ENCODE measurements at regions not wholly inside any gene's neighbourhood (a gene's known extent, or its start where the extent isn't known, plus 50 kb on each side); places are given as distances from the start of the nearest gene placed in this dataset.

DNA sequence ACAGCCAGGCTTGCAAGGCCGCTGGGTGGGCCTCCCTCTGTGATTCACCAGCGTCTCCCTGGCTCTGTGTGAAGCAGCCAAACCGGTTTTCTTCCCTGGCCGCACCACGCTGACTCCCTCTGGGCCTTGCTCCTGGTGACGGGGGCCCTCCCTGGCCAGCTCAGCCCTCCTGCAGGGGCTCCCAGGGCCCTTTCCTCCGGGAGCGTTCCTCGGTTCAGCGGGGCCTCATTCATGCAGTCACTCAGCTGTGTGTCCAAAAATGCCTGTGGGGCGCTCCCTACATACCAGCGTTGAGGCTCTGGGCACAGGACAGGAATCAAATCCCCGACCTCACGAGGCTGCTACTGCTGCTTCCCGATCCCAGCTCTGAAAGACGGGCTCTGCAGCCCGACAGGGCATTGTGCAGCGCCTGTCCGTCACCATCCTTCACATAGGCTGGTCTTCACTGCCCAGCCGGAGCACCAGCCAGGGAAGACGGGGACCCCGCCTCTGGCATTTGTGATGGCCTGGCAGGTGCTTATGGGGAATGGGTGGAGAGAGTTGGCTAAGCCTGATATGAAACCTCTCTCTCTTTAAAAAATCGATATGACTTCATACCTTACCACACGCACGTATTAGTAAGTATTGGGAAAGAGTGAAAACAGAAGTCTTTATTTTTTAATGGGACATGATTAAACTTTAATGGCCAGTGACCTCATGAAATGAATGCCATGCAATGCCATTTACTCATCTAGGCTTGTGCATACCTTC is 110.0 kb upstream of the SHH start:
- CTCF ChIA-PET: interaction anchor here (0.6 kb wide), 2 partner anchors 60 to 617 kb away, joined by 3 read pairs; no protein-coding TSS in a partner anchor
- TF ChIP-seq, protein P1, sequence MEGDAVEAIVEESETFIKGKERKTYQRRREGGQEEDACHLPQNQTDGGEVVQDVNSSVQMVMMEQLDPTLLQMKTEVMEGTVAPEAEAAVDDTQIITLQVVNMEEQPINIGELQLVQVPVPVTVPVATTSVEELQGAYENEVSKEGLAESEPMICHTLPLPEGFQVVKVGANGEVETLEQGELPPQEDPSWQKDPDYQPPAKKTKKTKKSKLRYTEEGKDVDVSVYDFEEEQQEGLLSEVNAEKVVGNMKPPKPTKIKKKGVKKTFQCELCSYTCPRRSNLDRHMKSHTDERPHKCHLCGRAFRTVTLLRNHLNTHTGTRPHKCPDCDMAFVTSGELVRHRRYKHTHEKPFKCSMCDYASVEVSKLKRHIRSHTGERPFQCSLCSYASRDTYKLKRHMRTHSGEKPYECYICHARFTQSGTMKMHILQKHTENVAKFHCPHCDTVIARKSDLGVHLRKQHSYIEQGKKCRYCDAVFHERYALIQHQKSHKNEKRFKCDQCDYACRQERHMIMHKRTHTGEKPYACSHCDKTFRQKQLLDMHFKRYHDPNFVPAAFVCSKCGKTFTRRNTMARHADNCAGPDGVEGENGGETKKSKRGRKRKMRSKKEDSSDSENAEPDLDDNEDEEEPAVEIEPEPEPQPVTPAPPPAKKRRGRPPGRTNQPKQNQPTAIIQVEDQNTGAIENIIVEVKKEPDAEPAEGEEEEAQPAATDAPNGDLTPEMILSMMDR (conservative IDR thresholded peaks at IDR 0.05; ENCODE audit: low read depth): no peak
- DNase-seq (ENCODE audit: low spot score): peak; percentile 68

GRCh38 chr7:155921804-155922066 is 109.5 kb upstream of the SHH start:
- TF ChIP-seq, protein P1 (conservative IDR thresholded peaks at IDR 0.05; ENCODE audit: low read depth): no peak
- H3K27ac ChIP-seq: no peak overlapping the region
- CTCF ChIA-PET: interaction anchor here (0.6 to 0.7 kb wide), 3 partner anchors 59 to 617 kb away, joined by 3 read pairs; no protein-coding TSS in a partner anchor
- no peak for DNase-seq (ENCODE audit: low spot score)
- POLR2A ChIA-PET (ENCODE audit: low non-redundant PET): no interaction called here

More for the DNA sequence above, 110.0 kb upstream of the SHH start:
- no peak overlapping the region for H3K27ac ChIP-seq
- POLR2A ChIA-PET (ENCODE audit: low non-redundant PET): no interaction called here

GRCh38 chr7:155921086-155921803 is 109.0 kb upstream of the SHH start:
- H3K27ac ChIP-seq: no peak overlapping the region
- TF ChIP-seq, protein P1 (conservative IDR thresholded peaks at IDR 0.05; ENCODE audit: low read depth): no peak
- DNase-seq (ENCODE audit: low spot score): no peak
- CTCF ChIA-PET: interaction anchor here (0.6 to 0.7 kb wide), 3 partner anchors 59 to 618 kb away, joined by 3 read pairs; no protein-coding TSS in a partner anchor
- POLR2A ChIA-PET (ENCODE audit: low non-redundant PET): no interaction called here

GRCh38 chr7:155920068-155920461 is 107.8 kb upstream of the SHH start:
- TF ChIP-seq, protein P1 (conservative IDR thresholded peaks at IDR 0.05; ENCODE audit: low read depth): no peak
- CTCF ChIA-PET: interaction anchor here (0.7 kb wide), 1 partner anchor 652 kb away, joined by 4 read pairs; no protein-coding TSS in a partner anchor
- POLR2A ChIA-PET (ENCODE audit: low non-redundant PET): no interaction called here
- no peak overlapping the region for H3K27ac ChIP-seq
- DNase-seq (ENCODE audit: low spot score): no peak

DNA sequence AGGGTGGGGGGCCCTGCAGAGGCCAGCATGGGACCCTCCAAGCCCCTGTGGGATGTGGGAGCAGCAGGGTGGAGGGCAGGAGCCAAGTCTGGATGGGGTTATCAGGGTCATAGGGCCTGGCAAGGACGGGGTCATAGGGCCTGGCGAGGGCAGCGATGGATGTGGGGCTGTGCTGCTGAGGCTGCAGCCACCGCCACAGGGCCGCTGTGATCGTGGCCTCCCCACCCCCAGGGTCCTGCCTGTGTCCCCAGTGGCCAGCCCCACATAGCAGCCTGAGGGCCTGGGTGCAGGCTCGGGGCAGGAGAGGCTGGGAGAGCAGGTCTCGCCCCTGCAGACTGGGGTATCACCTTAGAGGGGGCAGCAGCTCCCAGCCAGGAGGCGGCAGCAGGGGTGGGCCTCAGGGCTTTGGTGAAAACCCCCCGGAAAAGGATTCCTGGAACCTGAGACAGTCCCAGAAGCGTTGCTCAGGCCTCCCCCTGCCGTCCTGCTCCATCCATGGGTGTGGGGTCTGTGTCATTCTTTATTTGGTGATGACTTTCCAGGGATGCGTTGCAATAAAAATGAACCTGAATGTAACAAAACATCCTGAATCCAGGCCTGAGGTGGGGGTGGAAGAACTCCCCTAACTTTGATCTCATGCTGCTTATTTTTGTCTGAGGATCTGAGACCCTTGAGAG is 107.3 kb upstream of the SHH start:
- POLR2A ChIA-PET (ENCODE audit: low non-redundant PET): no interaction called here
- peak overlapping the region; percentile 45 for H3K27ac ChIP-seq
- CTCF ChIA-PET: interaction anchor here (0.6 kb wide), 1 partner anchor 229 kb away, joined by 3 read pairs; no protein-coding TSS in a partner anchor
- no peak for DNase-seq (ENCODE audit: low spot score)
- TF ChIP-seq, protein P1 (conservative IDR thresholded peaks at IDR 0.05; ENCODE audit: low read depth): no peak

DNA sequence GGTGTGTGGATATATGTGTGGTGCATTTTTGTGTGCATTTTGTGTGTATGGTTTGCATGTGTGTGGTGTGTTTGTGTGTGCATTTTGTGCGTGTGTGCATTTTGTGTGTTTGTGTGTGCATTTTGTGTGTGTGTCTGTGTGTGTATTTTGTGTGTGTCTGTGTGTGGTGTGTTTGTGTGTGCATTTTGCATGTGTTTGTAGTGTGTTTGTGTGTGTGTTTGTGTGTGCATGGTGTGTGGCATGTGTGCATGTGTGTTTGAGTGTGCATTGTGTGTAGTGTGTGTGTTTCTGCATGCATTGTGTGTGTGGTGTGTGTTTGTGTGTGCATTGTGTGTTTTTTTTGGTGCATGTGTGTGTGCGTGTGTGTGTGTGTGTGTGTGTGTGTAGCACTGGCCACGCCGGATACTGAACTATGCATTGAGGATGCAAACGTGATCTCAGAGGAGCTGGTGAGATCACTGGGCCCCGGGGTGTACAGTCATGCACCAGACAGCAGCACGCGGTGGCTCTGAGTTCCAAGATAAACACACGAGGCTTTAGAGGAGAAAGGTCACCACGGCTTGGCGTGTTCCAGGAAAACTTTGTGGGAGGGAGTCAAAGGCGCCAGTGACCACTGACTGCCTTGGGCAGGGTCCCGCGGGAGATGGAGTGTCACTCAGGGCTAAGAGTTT is 106.6 kb upstream of the SHH start:
- peak overlapping the region; percentile 45 for H3K27ac ChIP-seq
- ChIA-PET CTCF (interaction anchor here (0.6 kb wide), 1 partner anchor 230 kb away, joined by 3 read pairs; no protein-coding TSS in a partner anchor), POLR2A (ENCODE audit: low non-redundant PET) (no interaction called here)
- peak; percentile 85 for DNase-seq (ENCODE audit: low spot score)
- TF ChIP-seq, protein P1 (conservative IDR thresholded peaks at IDR 0.05; ENCODE audit: low read depth): no peak

Measured in RWPE1 (cell line).